Fibroblast of the aortic adventitia (primary cell): ENCODE measurements at regions not wholly inside any gene's neighbourhood (a gene's known extent, or its start where the extent isn't known, plus 50 kb on each side); places are given as distances from the start of the nearest gene placed in this dataset.

Source experiments
- DNase-seq: peaks from one replicate; pipeline ENCODE4 v3.0.0-alpha.2; 2010; ENCODE audit warnings: low read depth
- H3K4me3 ChIP-seq: 2 replicates; pipeline ENCODE4 v1.5.1; 2011; ENCODE audit warnings: low read depth, mild to moderate bottlenecking, control low read depth, low read length, moderate library complexity
- TF ChIP-seq, protein P1 (sequence below): IDR thresholded peaks from 2 replicates; pipeline ENCODE4 v1.5.1; 2011; ENCODE audit warnings: mild to moderate bottlenecking, low read length, control low read depth, inconsistent platforms; ENCODE audit not compliant: insufficient read depth

DNA sequence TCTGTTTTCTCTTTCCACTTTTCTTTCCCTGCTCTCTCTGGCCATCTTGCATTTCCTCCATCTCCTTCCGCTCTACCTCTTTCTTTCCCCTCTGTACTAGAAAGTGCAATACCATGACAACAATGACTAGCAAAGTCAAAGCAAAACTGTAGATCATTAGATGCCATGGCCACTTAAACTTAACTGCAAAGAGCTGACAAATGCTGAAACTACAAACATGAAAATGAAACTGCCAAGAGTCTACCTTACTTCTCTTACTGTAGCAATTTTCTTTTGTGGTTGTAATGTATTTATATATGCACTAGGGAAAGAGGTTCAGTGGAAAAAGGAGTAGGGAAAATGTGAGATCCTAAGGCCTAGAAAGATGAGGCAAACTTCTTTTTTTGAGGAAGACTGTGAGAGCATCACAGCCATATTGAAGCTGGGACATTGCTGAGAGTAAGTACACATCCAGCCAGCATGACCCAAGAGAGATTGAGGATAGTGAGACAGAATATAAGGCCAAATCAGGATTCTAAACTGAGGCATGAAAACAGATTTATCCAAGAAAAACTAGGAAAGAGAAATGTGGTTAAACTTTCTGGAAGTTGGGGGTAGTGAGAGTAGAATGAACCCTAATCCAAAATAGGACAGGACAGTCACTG lies 276.6 kb upstream of the NAV3 start:
- H3K4me3 ChIP-seq, result no peak overlapping the region
- no peak for DNase-seq
- TF ChIP-seq, protein P1, sequence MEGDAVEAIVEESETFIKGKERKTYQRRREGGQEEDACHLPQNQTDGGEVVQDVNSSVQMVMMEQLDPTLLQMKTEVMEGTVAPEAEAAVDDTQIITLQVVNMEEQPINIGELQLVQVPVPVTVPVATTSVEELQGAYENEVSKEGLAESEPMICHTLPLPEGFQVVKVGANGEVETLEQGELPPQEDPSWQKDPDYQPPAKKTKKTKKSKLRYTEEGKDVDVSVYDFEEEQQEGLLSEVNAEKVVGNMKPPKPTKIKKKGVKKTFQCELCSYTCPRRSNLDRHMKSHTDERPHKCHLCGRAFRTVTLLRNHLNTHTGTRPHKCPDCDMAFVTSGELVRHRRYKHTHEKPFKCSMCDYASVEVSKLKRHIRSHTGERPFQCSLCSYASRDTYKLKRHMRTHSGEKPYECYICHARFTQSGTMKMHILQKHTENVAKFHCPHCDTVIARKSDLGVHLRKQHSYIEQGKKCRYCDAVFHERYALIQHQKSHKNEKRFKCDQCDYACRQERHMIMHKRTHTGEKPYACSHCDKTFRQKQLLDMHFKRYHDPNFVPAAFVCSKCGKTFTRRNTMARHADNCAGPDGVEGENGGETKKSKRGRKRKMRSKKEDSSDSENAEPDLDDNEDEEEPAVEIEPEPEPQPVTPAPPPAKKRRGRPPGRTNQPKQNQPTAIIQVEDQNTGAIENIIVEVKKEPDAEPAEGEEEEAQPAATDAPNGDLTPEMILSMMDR, result no peak

DNA sequence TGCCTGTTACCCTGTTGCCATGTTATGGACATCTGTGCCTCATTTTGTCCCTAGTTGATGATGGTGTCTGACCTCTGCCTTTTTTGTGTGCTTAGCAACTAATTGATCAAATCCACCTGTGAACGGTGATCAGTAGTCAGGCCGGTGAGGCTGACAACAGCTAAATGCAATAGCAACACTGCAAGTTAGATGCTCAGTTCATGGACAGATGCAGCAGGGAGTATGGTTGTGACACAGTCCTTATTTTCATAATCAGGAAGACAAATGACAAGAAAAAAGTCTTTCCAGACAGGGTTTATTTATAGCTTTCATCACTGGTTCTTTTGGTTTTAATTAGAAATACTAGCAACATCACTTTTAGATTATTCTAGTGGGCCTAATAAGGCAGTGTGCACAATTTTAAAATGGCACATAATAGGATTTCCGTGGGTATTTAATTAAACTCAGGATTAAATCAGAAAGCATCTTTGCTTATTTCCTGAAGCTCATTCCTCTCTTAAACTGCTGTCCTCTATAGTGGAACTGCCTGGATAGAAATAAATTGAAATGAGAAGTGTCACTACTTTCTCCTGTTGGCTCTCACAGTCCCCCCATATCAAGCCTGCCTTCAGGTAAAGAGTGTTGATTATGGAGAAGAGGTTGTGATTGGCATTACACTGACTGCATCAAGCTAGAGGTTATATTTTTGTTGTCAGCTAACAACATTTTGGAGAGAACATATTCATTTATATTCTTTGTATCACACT lies 281.1 kb upstream of the NAV3 start:
- H3K4me3 ChIP-seq, result no peak overlapping the region
- TF ChIP-seq, protein P1, result no peak
- no peak for DNase-seq

DNA sequence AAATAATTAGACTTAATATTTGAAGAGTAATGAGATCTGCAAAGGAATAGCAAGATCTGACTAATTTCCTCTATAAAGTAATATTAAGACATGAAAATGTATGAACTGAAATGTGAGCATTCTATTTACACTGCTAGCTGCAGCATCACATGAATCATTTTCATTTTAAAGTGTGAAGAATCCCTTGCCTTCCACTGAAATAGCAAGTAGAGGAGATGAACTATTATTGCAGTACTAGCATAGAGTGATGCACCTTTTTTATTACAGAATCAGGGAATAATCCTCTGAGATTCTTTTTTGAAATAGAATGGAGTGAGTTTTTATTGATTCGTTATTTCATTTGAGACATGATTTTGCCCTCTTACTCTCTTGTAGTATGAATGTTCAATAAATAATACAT lies 281.9 kb upstream of the NAV3 start:
- TF ChIP-seq, protein P1, result no peak
- no peak for DNase-seq
- no peak overlapping the region for H3K4me3 ChIP-seq

DNA sequence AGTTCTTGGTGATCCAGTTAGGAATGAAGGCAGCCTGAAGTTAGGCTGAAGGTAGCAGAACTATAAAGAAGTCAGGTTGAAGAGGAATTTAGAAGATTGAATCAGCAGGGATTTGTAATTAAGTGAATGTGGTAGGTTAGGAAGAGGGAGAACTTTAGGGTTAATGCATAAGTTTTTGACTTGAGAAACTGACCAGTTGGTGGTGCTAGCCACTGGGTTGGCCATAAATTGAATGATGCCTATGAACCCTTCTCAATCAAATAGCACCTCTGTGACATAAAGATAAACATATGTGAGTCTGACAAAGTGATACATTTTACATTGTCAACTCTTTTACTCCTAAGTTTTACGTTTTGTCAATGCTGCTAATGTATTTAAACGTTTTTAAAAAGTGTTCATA lies 290.6 kb upstream of the NAV3 start:
- TF ChIP-seq, protein P1, result no peak
- no peak for DNase-seq
- no peak overlapping the region for H3K4me3 ChIP-seq

DNA sequence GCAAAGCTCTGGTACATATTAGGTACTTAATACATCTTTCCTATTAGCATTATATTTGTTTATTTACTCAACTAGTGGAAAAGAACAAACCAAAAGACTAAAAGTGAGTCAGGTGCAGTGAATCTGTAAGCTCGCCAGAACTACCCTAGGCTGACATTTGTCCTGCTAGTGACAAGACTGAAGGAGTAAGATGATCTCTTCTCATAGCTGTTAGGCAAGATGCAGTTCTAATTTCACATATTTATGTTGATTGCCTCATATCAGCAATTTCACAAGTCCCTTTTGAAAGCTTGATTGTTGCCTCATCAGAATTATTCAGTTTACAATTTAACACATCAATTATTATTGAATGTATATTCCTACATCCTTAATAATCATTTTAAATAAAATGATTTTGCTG lies 293.0 kb upstream of the NAV3 start:
- H3K4me3 ChIP-seq, result no peak overlapping the region
- TF ChIP-seq, protein P1, result no peak
- no peak for DNase-seq

DNA sequence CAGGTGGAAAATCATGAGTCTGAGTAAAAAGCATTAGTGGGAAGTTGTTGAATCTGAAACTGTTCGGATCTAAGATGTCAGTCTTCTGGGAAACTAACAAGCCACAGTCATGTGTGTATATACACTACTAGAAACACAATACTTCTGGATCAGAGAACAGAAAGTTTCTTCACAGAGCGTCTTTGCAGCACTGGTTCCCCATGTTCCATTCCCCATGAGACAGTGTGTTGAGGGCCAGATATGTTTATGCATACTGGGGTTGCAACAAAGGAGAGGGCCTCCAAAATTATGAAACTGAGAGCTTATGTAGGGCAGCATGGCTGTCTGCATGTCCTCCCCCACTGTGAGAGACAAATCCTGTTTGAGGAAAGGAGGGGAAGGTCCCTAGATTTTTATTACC lies 295.0 kb upstream of the NAV3 start:
- no peak for DNase-seq
- no peak overlapping the region for H3K4me3 ChIP-seq
- TF ChIP-seq, protein P1, result no peak
